NCI-H146 (cell line): ENCODE measurements at regions not wholly inside any gene's neighbourhood (a gene's known extent, or its start where the extent isn't known, plus 50 kb on each side); places are given as distances from the start of the nearest gene placed in this dataset.
"Not testable (repeated sequence)": the region's sequence is repeated elsewhere in the genome, so short reads cannot be mapped to it uniquely, and the experiment has no call there.

ENCODE experiments used
- DNase-seq: peaks from one replicate; lab custom pipeline; 2025; lab: John Stamatoyannopoulos, UW

DNA sequence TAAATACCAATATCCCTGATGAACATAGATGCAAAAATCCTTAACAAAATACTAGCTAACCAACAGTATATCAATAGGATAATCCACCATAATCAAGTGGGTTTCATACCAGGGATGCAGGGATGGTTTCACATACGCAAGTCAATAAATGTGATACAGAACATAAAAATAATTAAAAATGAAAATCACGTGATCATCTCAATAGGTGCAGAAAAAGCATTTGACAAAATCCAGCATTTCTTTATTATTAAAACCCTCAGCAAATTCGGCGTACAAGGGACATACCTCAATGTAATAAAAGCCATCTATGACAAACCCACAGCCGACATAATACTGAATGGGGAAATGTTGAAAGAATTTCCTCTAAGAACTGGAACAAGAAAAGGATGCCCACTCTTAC, 793.5 kb downstream of the NR4A2 start:
- DNase-seq: not testable (repeated sequence)

DNA sequence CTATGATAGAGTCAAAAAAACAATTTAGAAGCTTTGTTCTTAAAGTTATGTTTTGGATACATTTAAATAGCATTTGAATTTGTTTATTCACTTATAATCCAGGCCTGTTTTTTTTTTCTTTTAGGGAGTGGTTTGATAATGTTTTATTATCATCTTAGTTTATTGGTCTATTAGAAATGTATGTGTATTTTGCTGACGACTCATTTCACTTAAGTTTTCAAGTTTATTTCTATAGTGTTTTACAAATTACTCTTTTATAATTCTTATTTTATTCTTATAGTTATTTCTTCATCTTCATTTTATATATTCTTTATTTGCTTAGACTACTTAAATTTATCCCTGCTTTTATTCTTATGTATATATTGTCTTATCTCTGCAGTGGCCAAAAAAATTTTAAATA, 804.5 kb downstream of the NR4A2 start:
- no peak for DNase-seq

- DNase-seq: no peak
Measured at GRCh38 chr2:155525199-155525598, 807.3 kb downstream of the NR4A2 start.

GRCh38 chr2:155519529-155520130, 812.9 kb downstream of the NR4A2 start:
- DNase-seq: no peak

DNA sequence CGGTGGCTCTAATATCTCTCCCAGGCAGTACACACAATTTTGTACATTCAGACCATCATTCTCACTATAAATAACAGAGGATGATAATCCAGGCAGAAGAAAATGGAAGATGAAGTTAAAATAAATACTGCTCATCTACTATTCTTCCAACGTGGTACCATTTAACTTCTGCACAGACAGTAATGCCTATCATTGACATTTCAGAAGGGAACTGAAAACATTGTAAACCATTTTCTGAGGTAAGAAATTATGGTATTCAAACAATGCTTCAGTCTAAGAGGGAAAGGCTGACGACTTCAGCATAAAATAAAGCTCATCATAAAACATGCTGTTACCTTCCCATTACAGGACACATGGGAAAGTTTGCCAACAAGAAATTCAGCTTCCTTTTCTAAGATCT, 814.4 kb downstream of the NR4A2 start:
- DNase-seq: no peak

GRCh38 chr2:155517362-155517761, 815.2 kb downstream of the NR4A2 start:
- no peak for DNase-seq

- DNase-seq: no peak
Measured at GRCh38 chr2:155513248-155513647, 814.8 kb downstream of the KCNJ3 start.

GRCh38 chr2:155502766-155503165, 804.3 kb downstream of the KCNJ3 start:
- no peak for DNase-seq

GRCh38 chr2:155498106-155498505, 799.6 kb downstream of the KCNJ3 start:
- DNase-seq: no peak

GRCh38 chr2:155494744-155495143, 796.2 kb downstream of the KCNJ3 start:
- DNase-seq: no peak

DNA sequence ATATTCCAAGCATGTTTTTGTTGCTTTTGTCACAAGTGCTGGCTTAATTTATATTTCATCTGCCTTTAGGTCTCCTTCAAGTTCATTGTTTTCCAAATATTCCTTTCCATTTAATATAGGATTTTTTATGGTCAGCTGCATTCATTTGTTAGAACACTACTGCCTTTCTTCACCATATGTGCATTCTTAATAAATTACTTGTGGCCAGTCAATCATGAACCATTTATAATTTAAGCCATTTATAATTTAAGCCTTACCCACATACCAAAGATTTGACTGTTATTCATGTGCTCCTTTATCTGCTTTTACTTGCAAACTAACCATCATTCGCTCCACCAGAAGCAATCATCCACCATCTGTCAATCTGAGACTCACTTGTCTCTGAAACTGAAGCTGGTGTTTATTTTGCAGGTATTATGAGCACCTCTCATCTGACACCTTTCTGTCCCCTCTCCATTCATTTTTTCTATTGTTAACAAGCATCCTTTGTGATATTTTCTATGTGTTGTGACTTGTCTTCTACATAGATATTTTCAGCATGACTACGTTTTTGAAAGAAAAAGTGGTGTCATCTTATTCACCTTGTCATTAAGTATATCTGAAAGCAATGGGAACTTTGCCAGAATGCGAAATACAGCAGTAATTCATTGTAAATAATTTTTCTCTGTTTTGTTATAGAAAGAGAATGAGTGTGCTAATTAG, 786.8 kb downstream of the KCNJ3 start:
- peak; percentile 36 for DNase-seq

- DNase-seq: no peak
Measured at GRCh38 chr2:155481141-155481540, 782.6 kb downstream of the KCNJ3 start.

- DNase-seq: not testable (repeated sequence)
Measured at GRCh38 chr2:155472018-155472417, 773.5 kb downstream of the KCNJ3 start.

GRCh38 chr2:155456222-155456621, 757.7 kb downstream of the KCNJ3 start:
- no peak for DNase-seq

DNA sequence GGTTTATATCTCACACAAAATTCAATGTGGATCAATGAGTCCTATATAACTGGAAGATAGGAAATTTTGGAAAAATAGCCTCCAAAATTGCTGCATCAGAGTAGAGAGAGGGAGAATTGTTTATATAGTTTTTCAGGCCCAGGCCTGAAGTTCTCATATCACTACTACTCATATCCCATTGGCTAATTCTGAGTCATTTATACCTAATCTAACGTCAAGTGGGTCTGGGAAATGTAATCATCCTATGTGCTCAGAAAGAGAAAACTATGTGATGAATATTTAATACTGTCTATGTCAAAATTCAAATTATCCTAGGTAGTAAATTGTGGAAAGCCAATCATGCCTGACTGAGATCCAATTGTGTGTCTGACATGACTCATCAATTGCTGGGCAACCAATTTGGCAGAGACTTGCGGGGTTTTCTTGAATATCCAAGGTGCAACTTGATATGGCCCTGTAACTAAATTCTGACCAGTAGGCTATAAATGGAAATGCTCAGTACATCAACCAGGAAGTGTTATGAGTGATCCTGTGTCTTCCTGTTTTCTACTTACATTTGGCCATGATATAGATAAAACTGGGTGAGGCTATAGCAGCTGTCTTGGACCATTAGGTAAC, 744.4 kb downstream of the KCNJ3 start:
- DNase-seq: no peak

DNA sequence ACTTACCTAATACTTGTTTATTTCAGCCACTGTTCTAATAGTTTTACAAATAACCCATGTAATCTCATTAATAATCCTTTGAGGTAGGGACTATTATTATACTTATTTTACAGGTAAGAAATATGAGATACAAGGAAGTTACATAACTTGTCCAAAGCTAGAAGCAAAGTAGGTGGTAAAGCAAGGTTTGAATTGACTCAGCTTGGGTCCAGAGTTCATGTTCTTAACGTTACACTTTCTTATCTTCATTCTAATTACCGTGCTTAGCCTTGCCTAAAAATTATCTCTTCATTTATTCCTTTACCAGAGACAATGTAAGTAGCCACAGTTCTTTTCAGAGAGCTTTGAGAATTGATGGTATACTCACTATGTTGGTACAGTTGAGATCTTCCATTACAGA, 743.6 kb downstream of the KCNJ3 start:
- DNase-seq: no peak

DNA sequence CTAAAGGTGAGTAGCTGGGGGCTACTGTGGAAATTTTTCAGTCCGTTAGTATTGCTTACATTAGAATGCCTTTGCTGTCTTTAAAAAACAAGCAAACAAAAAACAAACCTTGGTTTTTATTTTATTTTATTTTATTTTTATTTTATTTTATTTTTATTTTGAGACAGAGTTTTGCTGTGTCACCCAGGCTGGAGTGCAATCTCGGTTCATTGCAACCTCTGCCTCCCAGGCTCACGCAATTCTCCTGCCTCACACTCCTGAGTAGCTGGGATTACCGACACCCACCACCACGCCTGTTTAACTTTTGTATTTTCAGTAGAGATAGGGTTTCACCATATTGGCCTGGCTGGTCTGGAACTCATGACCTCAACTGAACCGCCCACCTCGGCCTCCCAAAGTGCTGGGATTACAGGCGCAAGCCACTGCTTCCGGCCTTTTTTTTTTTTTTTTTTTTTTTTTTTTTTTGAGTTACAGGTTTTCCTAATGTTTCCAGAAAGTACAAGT, 732.6 kb downstream of the KCNJ3 start:
- no peak for DNase-seq

GRCh38 chr2:155427470-155427869, 729.0 kb downstream of the KCNJ3 start:
- DNase-seq: no peak

DNA sequence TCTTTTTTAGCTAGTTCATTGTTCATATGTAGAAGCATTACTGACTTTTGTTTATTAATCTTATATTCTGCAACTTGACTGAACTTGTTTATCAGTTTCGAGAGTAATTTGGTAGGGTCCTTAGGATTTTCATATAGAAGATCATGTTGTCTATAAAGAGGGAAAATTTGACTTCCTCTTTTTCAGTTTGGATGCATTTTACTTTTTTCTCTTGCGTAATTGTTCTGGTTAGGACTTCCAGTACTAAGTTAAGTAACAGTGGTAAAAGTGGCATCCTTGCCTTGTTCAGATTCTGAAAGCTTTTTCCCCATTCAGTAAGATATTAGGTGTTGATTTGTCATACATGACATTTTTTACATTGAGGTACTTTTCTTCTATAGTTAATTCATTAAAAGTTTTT, 726.0 kb downstream of the KCNJ3 start:
- DNase-seq: no peak

GRCh38 chr2:155418753-155419152, 720.3 kb downstream of the KCNJ3 start:
- DNase-seq: no peak

DNA sequence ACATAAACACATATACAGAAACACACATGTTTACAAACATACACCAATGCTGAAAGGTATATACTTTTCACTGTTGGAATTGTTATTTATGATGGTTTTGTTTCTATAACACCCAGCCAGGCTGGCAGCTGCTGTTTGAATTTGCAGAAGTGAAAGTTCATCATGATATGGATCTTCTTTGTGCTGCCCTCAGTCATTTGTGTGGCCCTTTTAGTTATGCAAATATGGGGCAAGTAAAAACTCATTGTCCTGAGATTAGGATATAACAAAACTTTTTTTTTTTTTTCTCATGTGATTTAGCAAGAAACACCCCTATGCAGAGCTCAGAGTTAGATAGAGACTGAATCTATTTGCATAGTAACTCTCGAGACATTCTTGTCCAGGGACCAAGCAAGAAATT, 714.1 kb downstream of the KCNJ3 start:
- DNase-seq: no peak

DNA sequence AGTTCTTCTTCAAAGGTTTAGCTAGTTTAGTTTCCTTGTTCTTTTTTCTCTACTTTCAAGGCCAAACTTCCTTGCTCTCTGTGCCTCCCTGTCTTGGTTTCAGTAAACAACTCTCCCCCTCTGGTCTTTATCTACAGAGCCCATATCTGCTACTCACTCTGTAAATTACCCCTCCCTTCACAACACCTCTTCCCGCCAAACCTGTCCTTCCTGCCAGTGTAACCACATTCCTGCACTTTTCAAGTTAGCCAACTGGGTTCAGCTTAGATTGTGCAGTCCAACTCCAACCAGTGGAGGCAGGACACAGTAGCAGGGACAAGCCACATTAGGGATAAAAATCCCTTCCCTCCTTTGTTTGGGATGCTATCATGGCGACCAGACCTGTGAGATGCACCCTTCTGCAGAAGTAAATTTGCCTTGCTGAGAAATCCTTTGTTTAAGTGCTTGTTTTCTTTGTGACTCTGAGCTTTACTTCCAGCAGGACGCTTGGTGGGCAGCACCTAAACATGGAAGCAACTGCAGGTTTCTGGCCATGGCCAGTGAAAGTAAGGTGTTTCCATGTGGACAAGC, 706.0 kb downstream of the KCNJ3 start:
- no peak for DNase-seq

GRCh38 chr2:155393406-155393805, 694.9 kb downstream of the KCNJ3 start:
- DNase-seq: no peak
